Stimulated activated CD4-positive, alpha-beta T cell treated with anti-CD3 and anti-CD28 coated beads, Interleukin-12 subunit alpha, Interleukin-12 subunit beta, amount 100 ng/mL, for 48 hours (primary cell): ENCODE measurements at regions not wholly inside any gene's neighbourhood (a gene's known extent, or its start where the extent isn't known, plus 50 kb on each side); places are given as distances from the start of the nearest gene placed in this dataset.

Experiments used
- DNase-seq, 3 donors: peaks; one replicate each; pipeline ENCODE4 v3.0.0-alpha.2; 2020; ENCODE audit warnings: low read depth in 2 of 3, low spot score in 1 of 3

GRCh38 chr22:22080270-22080669 is 97.7 kb upstream of the TOP3B start:
- DNase-seq, result no peak

GRCh38 chr22:22079404-22080148 is 97.0 kb upstream of the TOP3B start:
- no peak for DNase-seq

DNA sequence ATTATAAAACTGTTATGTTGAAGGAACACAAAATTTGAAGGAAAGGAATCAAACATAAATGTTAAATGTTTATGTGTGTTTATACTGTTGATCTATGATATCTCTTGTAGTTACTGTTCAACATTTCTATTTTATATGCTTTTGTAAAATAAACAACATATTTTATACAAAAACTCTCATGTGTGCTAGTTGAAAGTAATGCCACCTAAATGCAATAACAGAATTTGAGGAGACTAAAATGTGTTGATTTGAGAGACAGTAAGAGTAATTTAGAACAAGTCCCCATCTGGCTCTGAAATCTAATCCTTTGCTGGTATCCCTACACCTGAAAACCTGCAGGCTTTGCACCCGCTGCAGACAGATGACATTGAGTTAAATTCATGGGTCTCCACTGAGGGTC is 95.7 kb upstream of the TOP3B start:
- no peak for DNase-seq

GRCh38 chr22:22076932-22077703 is 94.5 kb upstream of the TOP3B start:
- no peak for DNase-seq

DNA sequence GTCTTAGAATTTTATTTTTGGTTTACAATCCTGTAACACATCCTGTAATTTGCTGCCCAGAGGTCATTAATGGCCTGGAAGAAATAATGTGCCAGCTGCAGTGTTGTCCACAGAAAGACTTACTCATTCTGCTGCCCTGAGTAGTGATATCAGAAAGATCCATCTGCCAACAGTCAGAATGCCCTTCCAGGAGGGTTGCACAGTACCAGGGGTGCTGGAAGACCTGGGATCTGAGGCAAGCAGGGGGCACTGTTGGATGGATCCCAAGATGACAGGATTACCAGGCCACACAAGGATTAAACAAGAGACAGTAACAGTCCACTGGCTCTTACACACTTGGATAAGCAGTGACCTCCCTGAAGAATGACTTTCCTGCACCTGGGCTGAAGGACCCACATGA is 93.8 kb upstream of the TOP3B start:
- DNase-seq, result no peak

DNA sequence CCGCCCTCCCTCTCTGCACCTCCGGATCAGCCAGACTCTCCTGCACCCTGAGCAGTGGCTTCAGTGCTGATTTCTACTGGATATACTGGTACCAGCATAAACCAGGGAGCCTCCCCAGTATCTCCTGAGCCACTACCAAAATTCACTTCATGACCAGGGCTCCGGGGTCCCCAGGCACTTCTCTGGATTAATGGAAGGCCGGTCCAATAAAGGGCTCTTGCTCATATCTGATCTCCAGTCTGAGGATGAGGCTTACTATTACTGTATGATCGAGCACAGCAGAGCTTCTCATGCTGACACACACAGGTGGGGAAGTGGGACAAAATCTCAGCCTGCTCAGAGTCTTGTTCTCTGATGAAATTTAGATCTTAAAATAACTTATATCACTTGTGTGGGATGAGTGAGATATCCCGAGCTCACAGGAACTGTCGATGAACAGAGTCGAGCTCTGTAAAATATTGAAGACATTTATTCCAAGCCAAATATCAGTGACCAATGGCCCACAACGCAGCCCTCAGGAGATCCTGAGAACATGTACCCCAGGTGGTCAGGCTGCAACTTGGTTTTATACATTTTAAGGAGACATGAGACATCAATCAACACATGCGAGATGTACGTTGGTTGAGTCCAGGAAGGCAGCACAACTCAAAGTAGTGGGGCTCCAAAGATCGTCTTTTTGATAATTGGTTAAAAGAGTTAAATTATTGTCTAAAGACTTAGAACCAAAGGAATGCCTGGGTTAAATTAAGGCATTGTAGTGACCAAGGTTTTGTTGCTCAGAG is 93.0 kb upstream of the TOP3B start:
- no peak for DNase-seq

- DNase-seq, result no peak
Observed at GRCh38 chr22:22074634-22075381, 92.2 kb upstream of the TOP3B start.

- DNase-seq, result no peak
Observed at GRCh38 chr22:22073769-22074561, 91.4 kb upstream of the TOP3B start.

DNA sequence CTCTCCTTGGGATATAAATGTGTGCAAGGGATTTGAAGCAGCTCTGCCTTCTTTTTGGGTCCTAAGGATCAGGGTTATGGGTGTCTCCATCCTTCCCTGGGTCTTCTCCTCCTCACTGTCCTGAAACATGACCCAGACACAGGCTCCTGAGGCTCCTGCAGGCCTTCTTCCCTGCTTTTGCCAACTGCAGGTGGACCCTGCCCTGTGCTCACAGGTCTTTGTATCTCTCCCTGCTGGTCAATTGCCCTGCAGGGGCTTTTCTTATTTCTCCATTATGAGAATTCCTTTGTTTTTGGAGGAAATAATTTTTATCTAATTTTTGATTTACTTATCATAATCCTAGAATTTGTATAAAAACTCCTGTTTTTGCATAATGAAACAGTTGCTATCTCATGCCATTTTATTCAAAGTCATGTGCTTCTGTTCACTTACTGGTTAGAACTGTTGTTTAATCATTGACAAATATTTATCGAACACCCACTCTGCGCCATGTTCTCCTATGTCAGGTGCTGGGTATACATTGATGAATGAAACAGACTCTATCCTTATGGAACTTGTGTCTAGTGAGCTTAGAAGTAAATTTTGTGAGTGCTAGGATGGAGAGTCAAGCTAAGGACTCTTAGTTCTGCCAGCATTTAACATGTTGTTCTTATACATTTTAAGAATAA is 89.7 kb upstream of the TOP3B start:
- DNase-seq, result no peak

GRCh38 chr22:22071455-22071854 is 88.9 kb upstream of the TOP3B start:
- DNase-seq, result no peak

DNA sequence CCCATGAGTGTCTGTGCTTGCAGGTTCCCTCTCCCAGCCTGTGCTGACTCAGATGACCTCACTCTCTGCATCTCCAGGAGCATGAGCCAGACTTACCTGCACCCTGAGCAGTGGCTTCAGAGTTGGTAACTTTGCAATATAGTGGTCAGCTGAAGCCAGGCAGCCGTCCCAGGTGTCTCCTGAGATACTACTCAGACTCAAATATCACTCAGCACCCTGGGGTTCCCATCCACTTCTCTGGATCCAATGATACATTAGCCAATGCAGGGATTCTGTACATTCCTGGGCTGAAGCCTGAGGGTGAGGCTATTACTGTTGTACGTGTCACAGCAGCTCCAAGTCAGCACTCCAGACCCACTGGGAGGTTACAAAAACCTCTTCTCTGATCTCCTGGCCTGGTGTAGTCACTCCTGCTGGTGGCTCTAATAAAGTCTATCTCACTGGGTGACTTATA is 87.8 kb upstream of the TOP3B start:
- no peak for DNase-seq

GRCh38 chr22:22069450-22070370 is 87.1 kb upstream of the TOP3B start:
- no peak for DNase-seq

- no peak for DNase-seq
Observed at GRCh38 chr22:22068657-22069056, 86.1 kb upstream of the TOP3B start.

- no peak for DNase-seq
Observed at GRCh38 chr22:22068025-22068424, 85.4 kb upstream of the TOP3B start.

DNA sequence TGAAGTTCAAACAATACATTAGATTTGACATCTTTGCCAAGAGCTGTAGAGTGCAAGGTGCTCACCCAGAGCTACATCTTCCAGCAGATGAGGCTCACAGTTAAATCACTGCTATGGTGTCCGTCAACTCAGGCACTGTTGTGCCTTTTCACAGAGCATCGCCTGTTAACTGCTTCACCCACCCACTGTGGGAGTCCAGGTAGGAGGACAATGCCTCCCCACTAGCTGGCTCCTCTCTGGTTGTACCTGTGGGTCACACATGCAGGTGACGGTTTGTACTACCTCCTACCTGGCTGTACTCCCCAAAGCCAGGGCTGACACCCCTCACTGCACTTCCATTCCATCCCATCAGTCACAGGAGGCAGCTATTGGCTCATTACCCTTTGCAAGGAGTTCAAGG is 84.6 kb upstream of the TOP3B start:
- no peak for DNase-seq

DNA sequence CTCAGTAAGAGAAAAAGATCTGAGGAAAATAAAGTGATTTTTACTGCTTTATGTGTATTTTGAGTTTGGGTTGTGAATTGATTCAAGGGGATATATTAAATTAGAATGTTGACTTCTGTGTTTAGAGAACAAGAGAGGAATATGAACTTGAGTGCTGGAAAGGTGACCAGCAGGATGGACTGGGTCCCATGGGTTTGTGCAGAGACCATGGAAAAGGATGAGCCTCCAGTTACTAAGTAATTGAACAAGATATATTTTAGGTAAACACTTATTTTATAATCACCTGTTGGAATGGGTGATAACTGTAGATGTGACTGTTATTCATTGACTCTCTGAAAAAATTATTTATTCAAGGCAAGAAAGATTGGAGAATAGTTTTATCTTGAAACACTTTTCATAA is 82.0 kb upstream of the TOP3B start:
- no peak for DNase-seq

GRCh38 chr22:22062306-22062793 is 79.8 kb upstream of the TOP3B start:
- DNase-seq, result no peak
